Endothelial cell of umbilical vein (primary cell): ENCODE measurements at regions not wholly inside any gene's neighbourhood (a gene's known extent, or its start where the extent isn't known, plus 50 kb on each side); places are given as distances from the start of the nearest gene placed in this dataset.

Experiments
- CTCF ChIP-seq, 2 donors: IDR thresholded peaks; 1 replicate in 1 of 2; 2 replicates in 1 of 2; pipeline ENCODE4 v1.5.1; 2011; ENCODE audit warnings: low read length in 2 of 2, mild to moderate bottlenecking in 2 of 2, moderate library complexity in 2 of 2, control low read depth in 1 of 2, inconsistent platforms in 1 of 2, low read depth in 1 of 2; ENCODE audit not compliant: insufficient read depth in 1 of 2; ENCODE audit errors: extremely low read depth in 1 of 2
- EZH2 ChIP-seq: IDR thresholded peaks from 2 replicates; pipeline ENCODE4 v1.6.1; 2012; ENCODE audit warnings: borderline replicate concordance, low read depth, mild to moderate bottlenecking, moderate library complexity, low read length, inconsistent platforms; ENCODE audit not compliant: severe bottlenecking
- POLR2A ChIP-seq: IDR thresholded peaks from 2 replicates; pipeline ENCODE4 v1.6.1; 2012; ENCODE audit warnings: low read depth, mild to moderate bottlenecking, control low read depth, low read length
- POLR2AphosphoS5 ChIP-seq: IDR thresholded peaks from 2 replicates; pipeline ENCODE4 v1.6.1; 2012; ENCODE audit warnings: low read depth, mild to moderate bottlenecking, control low read depth, low read length, moderate library complexity; ENCODE audit not compliant: insufficient read depth

- TF ChIP-seq CTCF (IDR thresholded peaks at IDR 0.05; ENCODE audit: extremely low read depth in 1 of 2, insufficient read depth in 1 of 2, low read depth in 1 of 2, low read length in 2 of 2) (no peak), POLR2A (no peak), POLR2AphosphoS5 (no peak), EZH2 (no peak)
Measured at GRCh38 chr6:81172056-81172740, 580.3 kb downstream of the TENT5A start.
